Stimulated activated CD8-positive, alpha-beta memory T cell treated with anti-CD3 and anti-CD28 coated beads, Interleukin-4, amount 100 ng/mL, for 1 hour (primary cell): ENCODE measurements at regions not wholly inside any gene's neighbourhood (a gene's known extent, or its start where the extent isn't known, plus 50 kb on each side); places are given as distances from the start of the nearest gene placed in this dataset.

Experiments used
- DNase-seq, 2 donors: peaks; one replicate each; pipeline ENCODE4 v3.0.0-alpha.2; 2020; ENCODE audit warnings: low read depth in 2 of 2, low spot score in 1 of 2

DNA sequence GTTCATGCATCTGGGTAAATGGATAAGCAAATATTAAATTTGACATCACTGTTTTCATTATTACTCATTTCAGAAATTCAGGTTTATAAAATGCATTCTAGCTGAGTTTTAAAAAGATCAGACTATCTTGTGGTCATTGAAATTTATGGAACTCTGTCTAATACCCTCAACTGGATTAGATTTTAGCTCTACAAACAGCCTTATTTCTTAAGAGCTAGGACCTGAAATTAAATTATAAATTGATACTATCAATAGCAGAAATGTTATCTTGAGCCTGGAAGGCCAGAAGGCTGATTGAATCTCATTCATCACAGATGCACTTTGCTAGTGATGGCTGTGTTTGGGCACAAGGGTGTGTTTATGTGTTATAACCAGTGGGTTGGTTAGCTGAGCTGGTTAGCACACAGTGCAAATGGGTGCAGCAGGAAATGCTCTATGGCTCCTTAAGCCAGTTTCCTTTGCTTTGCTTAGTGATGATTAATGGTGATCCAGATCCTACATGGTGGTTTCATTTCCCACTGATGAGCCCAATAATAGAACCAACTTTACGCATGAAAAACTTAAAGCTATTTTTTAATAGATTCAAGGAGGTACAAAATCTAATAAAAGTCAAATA is 310.8 kb upstream of the KLF12 start:
- no peak for DNase-seq

DNA sequence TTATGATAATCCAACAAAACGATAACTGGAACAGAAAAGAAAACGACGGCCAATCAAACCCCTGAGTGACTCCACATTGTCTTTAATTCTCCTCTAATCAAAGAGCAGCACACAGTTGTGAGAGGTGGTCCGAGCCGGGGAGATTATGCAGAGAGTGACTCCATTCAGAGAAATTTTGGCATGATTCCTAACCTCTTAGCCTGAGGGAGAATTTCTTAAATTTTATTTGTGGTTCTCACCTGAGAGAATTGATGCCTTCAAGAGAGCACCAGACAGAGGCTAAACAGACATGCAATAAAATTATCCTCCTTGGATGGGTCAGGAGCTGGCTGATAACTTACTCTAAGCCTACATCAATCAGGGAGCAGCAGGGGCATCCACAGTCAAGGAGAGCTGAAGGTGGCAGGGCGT is 310.0 kb upstream of the KLF12 start:
- no peak for DNase-seq

DNA sequence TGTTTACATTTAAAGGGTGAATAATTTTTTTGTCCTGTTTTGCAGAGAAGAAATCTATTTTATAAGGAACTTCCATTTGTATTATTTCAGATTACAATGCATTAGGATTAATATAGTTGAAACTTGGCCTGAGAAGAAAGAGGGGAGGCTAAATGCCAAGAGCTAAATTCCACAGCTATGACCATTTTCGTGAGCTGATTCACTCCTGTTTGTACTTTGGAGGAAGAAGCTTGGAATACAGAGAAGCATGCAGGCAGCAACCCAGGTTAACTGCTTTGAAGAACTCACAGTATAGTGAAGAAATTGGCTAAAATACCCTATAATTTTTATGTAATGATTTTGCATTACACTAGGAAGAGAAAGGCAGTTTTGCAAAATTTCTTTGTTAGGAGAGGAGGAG is 309.4 kb upstream of the KLF12 start:
- no peak for DNase-seq

DNA sequence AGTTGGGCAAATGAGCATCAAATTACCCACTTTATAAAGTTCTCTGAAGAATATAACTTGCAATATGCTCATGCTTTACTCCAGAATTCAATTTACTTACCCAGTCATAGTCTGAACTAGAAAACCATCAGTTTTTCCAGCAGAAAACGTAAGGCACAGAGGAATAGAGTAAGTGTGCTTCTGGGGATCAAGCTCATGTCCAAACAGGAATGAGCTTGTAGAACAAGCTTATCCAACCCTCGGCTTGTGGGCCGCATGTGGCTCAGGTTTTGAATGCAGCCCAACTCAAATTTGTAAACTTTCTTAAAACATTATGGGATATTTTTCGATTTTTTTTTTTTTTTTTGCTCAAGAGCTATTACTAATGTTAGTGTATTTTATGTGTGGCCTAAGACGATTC is 308.5 kb upstream of the KLF12 start:
- no peak for DNase-seq

DNA sequence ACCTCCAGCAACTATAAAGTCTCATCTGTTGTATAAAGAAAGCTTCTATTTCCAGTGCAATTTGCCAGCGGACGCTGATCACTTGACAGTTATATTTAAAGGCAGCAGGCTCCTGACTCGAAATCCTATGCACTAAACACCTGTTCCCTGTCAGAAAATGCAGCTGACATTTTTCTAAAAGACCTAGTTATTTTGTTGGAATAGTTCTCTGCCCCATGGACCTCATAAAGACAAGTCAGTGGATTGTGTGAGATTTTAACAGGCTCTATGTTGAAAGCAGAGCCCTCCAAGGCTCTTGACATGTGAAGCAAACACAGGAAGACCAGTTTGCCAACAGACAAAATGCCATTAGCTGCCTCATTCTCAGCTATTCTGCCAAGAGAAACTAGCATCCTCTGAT is 304.7 kb upstream of the KLF12 start:
- DNase-seq, result no peak

DNA sequence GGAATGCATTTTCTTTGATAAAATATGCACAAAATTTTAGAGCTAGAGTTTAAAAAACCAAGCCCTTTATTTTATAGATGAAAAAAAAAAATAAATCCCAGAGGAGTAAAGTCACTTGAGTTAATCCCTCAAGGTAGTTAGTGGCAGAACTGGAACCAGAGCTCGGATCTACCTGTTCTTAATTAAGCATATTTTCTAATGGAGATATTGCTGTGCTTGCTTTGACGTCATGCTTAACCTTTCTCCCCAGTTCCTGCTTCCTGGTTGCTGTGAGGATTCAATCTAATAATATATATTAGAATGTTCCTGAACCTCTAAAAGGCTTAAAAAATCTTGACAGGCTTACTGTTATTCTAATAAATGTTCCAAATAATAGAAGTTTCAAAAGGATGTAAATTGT is 300.6 kb upstream of the KLF12 start:
- DNase-seq, result no peak

DNA sequence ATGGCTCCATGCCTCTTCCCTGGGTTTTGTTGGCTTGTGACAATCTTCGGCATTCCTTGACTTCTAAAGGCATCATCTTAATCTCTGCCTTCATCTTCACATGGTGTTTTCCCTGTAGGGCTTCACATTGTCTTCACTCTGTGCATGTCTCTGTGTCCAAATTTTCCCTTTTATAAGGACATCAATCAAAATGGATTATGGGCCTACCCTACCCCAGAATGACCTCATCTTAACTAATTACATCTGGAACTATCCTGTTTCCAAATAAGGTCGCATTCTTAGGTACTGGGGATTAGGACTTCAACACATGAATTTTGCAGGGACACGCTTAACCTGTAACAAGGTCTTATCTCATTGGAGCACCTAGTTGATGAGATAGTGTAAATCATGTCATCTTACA is 290.3 kb upstream of the KLF12 start:
- DNase-seq, result no peak

DNA sequence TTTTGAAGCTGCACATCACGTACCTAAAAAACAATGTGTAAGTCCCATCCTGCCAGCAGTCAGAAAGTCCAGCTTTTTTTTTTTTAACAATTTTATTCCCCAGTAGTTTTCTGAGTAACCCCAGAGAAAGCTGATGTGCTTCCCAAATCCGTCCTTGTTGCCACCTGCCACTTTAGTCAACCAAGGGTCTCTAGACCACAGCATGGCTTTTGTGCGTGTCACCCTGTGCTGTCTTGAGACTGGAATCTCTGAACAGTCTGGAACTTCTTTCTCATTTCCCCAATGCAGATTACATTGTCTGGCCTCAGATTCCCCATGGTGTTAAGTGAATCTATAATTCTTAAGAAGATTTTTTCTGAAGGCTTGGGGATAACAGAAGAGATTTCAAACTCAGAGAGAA is 289.2 kb upstream of the KLF12 start:
- no peak for DNase-seq

DNA sequence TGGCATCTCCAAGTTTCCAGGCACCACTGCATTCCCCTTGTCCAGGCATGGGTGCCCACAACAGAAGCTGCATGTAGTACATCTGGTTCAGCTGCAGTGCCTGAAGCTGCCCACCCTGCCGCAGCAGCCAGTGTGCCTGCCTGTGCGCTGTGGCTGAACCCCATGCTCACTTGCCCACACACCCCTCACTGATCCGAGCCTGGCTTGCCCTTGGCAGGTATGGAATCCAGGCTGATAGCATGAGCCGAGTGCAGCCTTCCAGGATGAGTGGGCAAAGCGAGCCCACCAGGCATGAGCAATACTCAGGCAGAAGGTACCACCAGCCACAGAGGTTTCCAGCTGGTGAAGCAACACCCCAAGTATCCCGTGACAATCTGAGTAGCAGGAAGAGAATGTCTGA is 280.3 kb upstream of the KLF12 start:
- no peak for DNase-seq

DNA sequence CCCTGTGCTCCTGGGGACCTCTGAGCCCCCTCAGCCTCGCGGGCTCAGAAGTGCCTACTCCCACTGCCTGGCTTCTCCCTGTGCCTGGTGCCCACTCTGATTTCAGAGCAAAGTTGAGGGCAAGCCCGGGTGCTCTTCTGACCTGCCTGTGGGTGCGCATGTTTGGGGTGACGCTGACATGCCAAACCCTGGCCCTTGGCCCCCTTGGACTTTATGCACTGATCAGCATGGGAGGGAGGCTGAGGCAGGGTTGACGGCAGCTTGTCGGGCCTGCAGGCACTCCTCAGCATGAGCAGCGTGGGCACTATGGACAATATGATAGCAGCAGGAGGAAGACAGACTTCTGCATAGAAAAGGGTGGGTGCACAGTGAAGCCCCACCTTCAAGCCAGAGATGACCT is 279.3 kb upstream of the KLF12 start:
- no peak for DNase-seq

DNA sequence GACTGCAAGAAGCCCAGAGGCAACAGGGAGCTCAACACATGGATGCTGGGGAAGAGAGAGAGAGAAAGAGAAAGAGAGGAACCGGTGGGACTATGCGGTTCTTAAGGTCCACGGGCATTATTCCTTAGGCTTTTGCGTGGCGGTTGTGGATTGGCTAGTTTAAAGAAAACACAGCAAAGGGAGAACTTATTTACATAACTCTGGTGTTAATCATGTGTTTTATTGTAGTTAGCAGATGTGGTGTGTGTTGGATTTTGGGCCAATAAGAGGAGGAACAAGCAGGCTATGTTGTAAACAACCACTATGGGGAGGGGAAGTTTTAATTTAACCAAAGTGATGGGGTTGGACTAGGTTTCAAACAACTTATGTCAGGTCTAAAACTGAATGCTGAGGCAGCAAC is 275.3 kb upstream of the KLF12 start:
- no peak for DNase-seq

DNA sequence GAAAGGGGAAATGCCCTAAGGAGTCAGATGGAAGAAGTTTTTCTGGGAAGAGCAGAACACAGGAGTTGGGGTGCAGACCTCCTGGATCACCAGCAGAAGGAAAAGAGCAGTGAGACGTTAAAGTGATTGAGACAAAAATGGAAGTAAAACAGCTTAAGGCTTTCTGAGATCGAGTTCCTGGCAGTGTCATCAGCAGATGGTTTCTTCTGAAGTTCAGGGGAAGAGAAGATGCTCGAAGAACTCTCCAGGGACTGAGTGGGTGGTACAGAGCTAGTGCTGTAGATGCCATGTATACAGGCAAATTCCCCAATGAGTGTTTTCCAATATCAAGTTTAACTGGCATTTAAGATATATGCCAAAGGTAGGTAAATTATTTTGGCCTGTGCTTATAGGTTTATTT is 272.2 kb upstream of the KLF12 start:
- no peak for DNase-seq

DNA sequence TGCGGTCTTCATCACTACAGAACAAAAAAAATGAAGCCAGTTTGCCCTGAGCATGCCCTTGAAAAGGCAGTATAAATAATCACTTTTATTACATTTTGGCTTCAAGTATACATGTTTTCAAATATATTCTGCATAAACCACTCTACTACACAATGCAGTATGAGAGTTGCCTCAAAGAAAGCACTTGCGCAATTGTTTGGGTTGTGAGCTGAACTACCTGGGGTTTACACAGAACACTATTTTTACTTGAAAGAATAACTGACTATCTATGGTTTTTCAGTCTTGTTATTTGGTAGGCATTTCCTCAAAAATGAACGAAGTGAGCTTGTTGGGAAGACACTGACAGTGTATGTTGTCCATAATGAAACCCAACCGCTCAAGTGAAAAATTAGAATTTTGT is 264.4 kb upstream of the KLF12 start:
- DNase-seq, result no peak

DNA sequence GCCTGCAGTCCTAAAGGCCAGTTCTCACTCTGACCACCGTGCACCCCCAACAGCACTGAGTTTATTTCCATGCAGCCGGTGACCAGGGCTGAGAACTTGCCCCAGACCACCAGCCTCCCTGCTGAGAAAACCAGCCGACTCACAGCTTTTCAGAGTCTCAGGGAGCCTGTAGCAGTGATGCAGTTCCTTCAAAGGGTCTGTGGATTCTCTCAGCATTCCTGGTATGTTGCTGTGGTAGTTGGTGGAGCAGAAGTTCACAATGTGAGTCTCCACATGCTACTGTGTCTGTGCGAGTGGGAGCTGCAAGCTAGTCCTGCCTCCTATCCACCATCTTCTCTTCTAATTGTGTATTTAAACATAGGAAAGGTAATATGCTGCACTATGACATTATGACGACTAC is 254.9 kb upstream of the KLF12 start:
- no peak for DNase-seq

DNA sequence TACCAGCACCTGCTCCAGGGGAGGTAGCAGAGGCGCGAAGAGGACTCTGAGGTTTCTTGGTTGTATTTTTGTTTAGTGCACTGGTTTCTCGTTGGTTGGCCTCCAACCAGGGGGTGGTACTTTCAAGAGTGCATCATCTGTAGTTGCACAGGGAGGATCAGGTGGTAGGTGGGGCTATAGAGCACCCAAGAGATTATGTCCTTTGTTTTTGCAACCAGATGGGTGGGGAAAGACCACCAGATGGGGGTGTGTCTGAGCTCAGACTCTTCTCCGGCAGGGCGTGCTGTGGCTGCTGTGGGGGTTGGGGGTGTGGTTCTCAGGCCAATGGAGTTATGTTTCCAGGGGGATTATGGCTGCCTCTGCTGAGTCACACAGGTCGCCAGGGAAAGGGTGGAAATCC is 254.4 kb upstream of the KLF12 start:
- DNase-seq, result no peak

DNA sequence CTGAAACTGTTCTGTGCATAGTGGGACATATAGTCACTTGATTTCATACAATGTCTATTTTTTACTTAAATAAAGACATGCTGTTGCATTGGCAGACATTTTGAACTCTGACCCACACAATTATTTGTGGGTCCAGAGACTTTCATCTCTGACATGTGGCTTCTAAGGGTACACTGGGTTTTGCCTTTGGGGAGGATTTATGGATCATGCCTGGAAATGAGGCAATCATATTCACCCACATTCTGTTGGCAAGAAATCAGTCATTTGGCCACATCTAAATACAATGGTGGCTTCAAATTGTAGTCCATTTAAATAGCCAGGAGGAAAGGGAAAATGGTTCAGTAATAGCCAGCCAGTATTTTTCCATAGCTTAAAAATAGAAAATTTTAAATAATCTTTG is 238.3 kb upstream of the KLF12 start:
- no peak for DNase-seq

DNA sequence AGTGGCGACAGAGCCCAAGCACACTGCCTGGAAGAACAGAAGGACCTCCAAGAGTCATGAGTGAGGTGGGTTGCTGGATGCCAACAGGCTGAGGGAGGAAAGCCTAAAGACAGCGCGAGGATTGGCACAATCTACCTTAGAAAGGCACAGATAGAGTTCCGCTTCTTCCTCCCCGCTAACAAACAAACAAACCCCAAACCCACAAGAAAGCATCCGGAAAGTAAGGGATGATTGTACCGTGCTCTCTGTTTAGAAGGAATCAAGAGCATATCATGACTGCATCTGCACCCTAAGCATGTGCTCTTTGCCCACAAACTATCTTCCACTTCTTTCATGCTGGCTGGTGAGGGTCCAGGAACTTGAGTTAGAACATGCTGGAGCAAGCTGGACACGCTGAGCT is 233.0 kb upstream of the KLF12 start:
- DNase-seq, result no peak

DNA sequence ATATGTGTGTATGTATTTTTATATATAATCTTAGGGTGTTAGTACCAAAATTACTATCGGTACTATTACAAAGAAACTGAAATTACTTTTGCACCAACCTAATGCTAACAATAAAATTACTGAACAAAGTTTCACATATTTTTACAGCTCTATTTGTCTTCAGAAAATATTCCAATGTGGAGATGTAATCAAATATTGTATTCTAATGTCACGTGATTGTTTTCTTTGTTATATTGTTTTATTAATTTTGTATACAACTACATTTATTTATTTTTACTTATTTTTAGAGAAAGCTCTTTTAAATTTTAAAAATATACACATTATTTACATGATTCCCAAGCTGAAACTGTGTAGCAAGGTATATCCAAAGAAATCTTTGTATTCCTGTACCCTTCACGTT is 227.1 kb upstream of the KLF12 start:
- DNase-seq, result no peak

DNA sequence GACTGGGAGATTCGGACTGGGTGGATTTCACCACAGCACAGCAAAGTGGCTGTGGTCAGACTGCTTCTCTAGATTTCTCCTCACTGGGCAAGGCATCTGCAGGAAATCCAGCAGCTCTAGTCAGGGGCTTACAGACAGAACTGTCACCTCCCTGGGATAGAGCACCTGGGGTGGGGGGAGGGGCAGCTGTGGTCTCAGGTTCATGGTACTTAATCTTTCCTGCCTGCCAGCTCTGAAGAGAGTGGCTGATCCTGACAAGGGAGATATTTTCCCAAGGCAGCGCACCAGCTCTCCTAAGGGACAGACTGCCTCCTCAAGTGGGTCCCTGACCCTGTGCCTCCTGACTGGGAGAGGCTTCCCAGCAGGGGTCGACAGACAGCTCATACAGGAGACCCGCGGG is 212.8 kb upstream of the KLF12 start:
- no peak for DNase-seq

DNA sequence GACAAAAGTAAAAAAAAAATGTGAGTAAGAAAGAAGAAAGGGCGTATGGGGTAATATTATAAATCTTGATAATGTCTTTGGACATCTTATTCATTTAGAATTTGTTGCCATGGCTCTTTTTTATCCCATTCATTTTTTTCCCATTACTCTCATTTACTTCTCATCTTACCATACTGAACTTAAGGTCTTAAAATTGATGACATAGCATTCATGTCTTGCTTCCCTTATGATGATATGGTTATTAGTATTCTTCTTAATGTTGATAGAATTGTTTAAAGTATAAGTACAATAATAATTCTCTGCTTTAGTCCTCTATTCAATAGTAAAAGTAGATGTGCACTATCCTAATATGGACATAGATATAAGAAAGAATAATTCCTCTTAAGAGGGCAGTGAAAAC is 204.1 kb upstream of the KLF12 start:
- no peak for DNase-seq

DNA sequence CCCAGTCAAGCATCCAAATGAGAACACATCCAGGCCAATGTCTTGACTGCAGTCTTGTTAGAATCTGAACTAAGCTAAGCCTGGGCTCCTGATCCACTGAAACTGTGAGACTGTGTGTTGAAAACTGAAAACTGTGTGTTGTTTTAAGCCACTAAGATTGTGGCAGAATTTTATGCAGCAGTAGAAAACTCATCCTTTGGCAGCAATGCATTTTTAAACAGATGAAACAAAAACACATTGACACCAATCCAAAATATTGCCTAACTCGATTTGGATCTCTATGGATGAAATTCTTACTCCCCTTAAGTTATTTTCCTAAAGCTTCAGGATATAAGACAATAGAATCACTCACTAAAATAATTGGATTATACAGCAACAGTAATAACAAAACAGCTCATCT is 202.3 kb upstream of the KLF12 start:
- DNase-seq, result no peak

DNA sequence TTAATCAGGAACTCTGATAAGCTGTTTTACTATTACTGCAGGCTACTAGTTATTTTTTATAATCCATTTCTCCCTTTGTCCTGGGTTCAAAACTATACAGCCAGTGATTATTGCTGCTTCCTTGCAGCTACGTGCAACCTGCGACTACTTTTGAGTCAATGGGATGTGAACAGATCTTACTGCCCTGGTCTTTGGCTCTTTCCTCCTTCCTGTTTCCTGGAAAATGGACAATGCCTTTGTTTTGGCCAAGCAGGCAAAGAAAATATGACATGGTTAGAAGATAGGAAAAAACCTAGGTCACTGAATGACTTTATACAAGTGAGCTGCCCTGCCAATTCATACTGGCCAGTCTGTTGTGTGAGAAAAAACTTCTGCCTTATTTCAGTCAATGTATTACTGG is 201.2 kb upstream of the KLF12 start:
- DNase-seq, result no peak

DNA sequence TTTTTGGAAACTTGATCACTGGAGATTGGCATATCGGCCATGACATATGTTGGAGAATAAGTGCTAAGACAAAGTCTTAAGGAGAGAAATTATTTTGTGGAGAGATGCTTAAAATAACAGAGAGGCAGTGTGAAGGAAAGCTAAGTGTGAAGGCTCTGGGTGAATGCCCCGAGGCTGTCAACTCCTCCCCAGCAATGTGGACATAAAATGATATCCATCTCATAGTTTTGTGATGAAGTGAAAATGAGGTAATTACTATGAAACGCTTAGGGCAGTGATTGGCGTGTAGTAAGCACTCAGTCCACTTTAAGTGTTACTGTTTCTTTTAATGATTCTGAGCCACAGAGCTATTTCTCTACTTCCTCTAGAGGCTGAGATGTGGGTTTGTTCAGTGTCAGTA is 195.8 kb upstream of the KLF12 start:
- DNase-seq, result no peak

DNA sequence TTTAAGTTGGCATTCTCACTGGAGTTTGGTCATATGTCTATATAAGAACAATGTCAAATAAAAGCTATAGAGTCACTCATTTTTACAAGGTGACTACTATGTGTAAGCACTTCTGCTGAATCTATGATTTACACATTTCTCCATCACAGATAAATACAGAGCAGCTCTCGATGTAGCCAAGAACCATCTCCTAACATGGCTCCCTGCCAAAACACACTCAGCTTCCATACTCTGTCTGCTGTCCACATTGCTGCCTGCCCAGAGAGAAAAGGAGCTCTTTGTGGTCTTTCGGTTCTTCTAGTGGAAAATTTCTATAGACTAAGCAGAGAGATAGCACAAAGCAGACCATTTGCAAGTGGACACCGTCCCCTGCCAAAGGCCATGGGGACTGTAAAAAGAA is 190.9 kb upstream of the KLF12 start:
- DNase-seq, result no peak
